ENCODE measurements at regions not wholly inside any gene's neighbourhood (a gene's known extent, or its start where the extent isn't known, plus 50 kb on each side); places are given as distances from the start of the nearest gene placed in this dataset.
"Not testable (repeated sequence)": the region's sequence is repeated elsewhere in the genome, so short reads cannot be mapped to it uniquely, and the experiment has no call there.

- no peak for DNase-seq (ENCODE audit: low spot score)
- no peak for TF ChIP-seq CTCF (IDR thresholded peaks at IDR 0.05; ENCODE audit: borderline replicate concordance, control extremely low read depth, extremely low read depth, insufficient read depth, missing control alignments)
- in situ Hi-C loops (cut with MboI; ENCODE audit: low sequenced_read_pairs, unreplicated experiment): no loop called here
Measured at GRCh38 chr6:6950373-6951145, 157.2 kb upstream of the RREB1 start.

- no peak for DNase-seq (ENCODE audit: low spot score)
- in situ Hi-C loops (cut with MboI; ENCODE audit: low sequenced_read_pairs, unreplicated experiment): no loop called here
- no peak for TF ChIP-seq CTCF (IDR thresholded peaks at IDR 0.05; ENCODE audit: borderline replicate concordance, control extremely low read depth, extremely low read depth, insufficient read depth, missing control alignments)
Measured at GRCh38 chr6:6951355-6951754, 156.4 kb upstream of the RREB1 start.

GRCh38 chr6:6952484-6952883, 155.3 kb upstream of the RREB1 start:
- TF ChIP-seq CTCF (IDR thresholded peaks at IDR 0.05; ENCODE audit: borderline replicate concordance, control extremely low read depth, extremely low read depth, insufficient read depth, missing control alignments): no peak
- in situ Hi-C loops (cut with MboI; ENCODE audit: low sequenced_read_pairs, unreplicated experiment): no loop called here
- DNase-seq (ENCODE audit: low spot score): no peak

GRCh38 chr6:6952927-6953326, 154.8 kb upstream of the RREB1 start:
- DNase-seq (ENCODE audit: low spot score); in situ Hi-C loops (cut with MboI; ENCODE audit: low sequenced_read_pairs, unreplicated experiment): not testable (repeated sequence)

- TF ChIP-seq CTCF (IDR thresholded peaks at IDR 0.05; ENCODE audit: borderline replicate concordance, control extremely low read depth, extremely low read depth, insufficient read depth, missing control alignments): no peak
- DNase-seq (ENCODE audit: low spot score): no peak
- in situ Hi-C loops (cut with MboI; ENCODE audit: low sequenced_read_pairs, unreplicated experiment): no loop called here
Measured at GRCh38 chr6:6960571-6961251, 147.1 kb upstream of the RREB1 start.

GRCh38 chr6:6962086-6962485, 145.7 kb upstream of the RREB1 start:
- in situ Hi-C loops (cut with MboI; ENCODE audit: low sequenced_read_pairs, unreplicated experiment): no loop called here
- TF ChIP-seq CTCF (IDR thresholded peaks at IDR 0.05; ENCODE audit: borderline replicate concordance, control extremely low read depth, extremely low read depth, insufficient read depth, missing control alignments): no peak
- DNase-seq (ENCODE audit: low spot score): no peak

GRCh38 chr6:6962699-6963098, 145.1 kb upstream of the RREB1 start:
- no peak for DNase-seq (ENCODE audit: low spot score)
- no peak for TF ChIP-seq CTCF (IDR thresholded peaks at IDR 0.05; ENCODE audit: borderline replicate concordance, control extremely low read depth, extremely low read depth, insufficient read depth, missing control alignments)
- in situ Hi-C loops (cut with MboI; ENCODE audit: low sequenced_read_pairs, unreplicated experiment): no loop called here

GRCh38 chr6:6963390-6963789, 144.4 kb upstream of the RREB1 start:
- in situ Hi-C loops (cut with MboI; ENCODE audit: low sequenced_read_pairs, unreplicated experiment); DNase-seq (ENCODE audit: low spot score): not testable (repeated sequence)

Measured in GM13976 (cell line).